ENCODE measurements at regions not wholly inside any gene's neighbourhood (a gene's known extent, or its start where the extent isn't known, plus 50 kb on each side); places are given as distances from the start of the nearest gene placed in this dataset.

- TF ChIP-seq, protein P1, sequence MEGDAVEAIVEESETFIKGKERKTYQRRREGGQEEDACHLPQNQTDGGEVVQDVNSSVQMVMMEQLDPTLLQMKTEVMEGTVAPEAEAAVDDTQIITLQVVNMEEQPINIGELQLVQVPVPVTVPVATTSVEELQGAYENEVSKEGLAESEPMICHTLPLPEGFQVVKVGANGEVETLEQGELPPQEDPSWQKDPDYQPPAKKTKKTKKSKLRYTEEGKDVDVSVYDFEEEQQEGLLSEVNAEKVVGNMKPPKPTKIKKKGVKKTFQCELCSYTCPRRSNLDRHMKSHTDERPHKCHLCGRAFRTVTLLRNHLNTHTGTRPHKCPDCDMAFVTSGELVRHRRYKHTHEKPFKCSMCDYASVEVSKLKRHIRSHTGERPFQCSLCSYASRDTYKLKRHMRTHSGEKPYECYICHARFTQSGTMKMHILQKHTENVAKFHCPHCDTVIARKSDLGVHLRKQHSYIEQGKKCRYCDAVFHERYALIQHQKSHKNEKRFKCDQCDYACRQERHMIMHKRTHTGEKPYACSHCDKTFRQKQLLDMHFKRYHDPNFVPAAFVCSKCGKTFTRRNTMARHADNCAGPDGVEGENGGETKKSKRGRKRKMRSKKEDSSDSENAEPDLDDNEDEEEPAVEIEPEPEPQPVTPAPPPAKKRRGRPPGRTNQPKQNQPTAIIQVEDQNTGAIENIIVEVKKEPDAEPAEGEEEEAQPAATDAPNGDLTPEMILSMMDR (IDR thresholded peaks at IDR 0.05) = no peak
- no peak for TF ChIP-seq EP300 (IDR thresholded peaks at IDR 0.05)
- TF ChIP-seq POLR2A (IDR thresholded peaks at IDR 0.05; ENCODE audit: low read depth) = no peak
Observed at GRCh38 chr12:38427442-38427841, 110.9 kb downstream of the ALG10B start.

Data from esophagus muscularis mucosa (tissue), 4 donors.